ENCODE measurements at regions not wholly inside any gene's neighbourhood (a gene's known extent, or its start where the extent isn't known, plus 50 kb on each side); places are given as distances from the start of the nearest gene placed in this dataset.

DNA sequence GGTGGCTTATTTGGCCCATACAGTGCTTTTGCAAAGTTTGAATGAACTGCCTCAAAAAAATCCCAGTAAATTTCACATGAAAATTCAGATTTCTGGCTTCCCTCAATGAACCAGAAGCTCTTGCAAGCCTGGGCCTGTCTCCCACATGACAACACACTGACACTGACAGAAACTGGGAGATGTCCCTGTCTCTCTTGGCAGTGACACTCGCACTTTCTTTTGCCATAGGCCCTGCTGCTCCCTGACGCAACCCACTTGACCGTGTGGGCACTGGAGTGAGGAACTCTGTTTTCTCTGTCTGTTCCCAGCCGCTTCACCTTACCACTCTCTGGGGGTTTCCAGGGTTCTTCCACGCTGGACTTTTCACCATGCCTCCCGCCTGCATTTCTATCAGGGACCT is 524.5 kb downstream of the SHQ1 start:
- DNase-seq = no peak
- no peak overlapping the region for H2AFZ ChIP-seq (ENCODE audit: low read length)
- H3K79me2 ChIP-seq (ENCODE audit: low read length) = no peaks in the 10 kb centered on the region
- no peaks in the 10 kb centered on the region for H3K9me3 ChIP-seq (replicated peaks; ENCODE audit: insufficient read depth, low read length)
- H4K20me1 ChIP-seq (ENCODE audit: insufficient read depth, low read length) = no peaks in the 10 kb centered on the region
- no peak overlapping the region for H3K4me2 ChIP-seq (ENCODE audit: low read depth, low read length)
- H3K4me1 ChIP-seq (ENCODE audit: low read length) = no peaks in the 10 kb centered on the region
- no peak overlapping the region for H3K27ac ChIP-seq (ENCODE audit: low read length)
- no peaks in the 10 kb centered on the region for H3K9me2 ChIP-seq (replicated peaks; ENCODE audit: insufficient read depth, low read length)
- TF ChIP-seq EZH2phosphoT487 (IDR thresholded peaks at IDR 0.05; ENCODE audit: low read length) (no peak), CTCF (IDR thresholded peaks at IDR 0.05; ENCODE audit: low read length) (no peak), EZH2 (optimal IDR thresholded peaks at IDR 0.05; ENCODE audit: low read depth, low read length) (no peak)
- H3K9ac ChIP-seq (ENCODE audit: low read length) = no peak overlapping the region
- H3K36me3 ChIP-seq (replicated peaks; ENCODE audit: insufficient read depth, low read length) = no peaks in the 10 kb centered on the region
- no peaks in the 10 kb centered on the region for H3F3A ChIP-seq (ENCODE audit: insufficient read depth, low read length)
- no peak overlapping the region for H3K4me3 ChIP-seq (ENCODE audit: low read length)
- no peaks in the 10 kb centered on the region for H3K27me3 ChIP-seq (replicated peaks; ENCODE audit: insufficient read depth, low read length)

DNA sequence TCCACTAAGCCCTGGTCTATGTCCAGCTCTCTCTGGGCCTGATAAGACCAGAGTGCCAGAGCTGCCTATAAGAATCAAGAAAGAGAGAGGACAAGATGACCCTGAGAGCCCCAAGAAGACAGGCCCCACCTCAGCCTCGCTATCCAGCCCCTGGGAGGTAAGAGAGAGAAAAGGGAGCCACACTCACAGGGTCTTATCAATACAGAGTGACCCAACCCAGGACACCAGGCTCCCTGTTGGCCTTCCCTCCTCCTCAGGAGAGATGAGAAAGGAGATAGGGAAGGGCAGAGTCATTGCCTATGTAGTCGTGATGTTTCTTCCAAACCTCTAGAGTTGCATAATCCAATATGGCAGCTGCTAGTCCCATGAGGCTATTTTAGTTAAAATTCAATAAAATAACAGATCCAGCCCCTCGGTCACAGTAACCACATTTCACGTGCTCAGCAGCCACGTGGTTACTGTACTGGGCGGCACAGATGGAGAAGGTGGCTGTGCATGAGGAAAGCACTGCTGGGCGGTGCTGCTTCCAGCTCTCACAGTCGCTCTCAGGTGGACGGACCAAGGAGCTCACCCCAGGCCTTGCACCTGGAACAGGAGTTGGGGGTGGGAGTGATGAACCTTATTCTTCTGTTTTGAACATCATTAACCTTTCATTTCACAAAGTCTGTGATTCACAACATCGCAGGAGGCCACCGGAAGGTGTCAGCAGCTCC is 525.8 kb downstream of the SHQ1 start:
- H3K9me3 ChIP-seq (replicated peaks; ENCODE audit: insufficient read depth, low read length) = no peaks in the 10 kb centered on the region
- H3K4me2 ChIP-seq (ENCODE audit: low read depth, low read length) = no peak overlapping the region
- H3K9ac ChIP-seq (ENCODE audit: low read length) = no peak overlapping the region
- no peaks in the 10 kb centered on the region for H3F3A ChIP-seq (ENCODE audit: insufficient read depth, low read length)
- no peak overlapping the region for H3K27ac ChIP-seq (ENCODE audit: low read length)
- no peak overlapping the region for H2AFZ ChIP-seq (ENCODE audit: low read length)
- DNase-seq = no peak
- no peak overlapping the region for H3K4me3 ChIP-seq (ENCODE audit: low read length)
- H3K36me3 ChIP-seq (replicated peaks; ENCODE audit: insufficient read depth, low read length) = no peaks in the 10 kb centered on the region
- no peaks in the 10 kb centered on the region for H3K4me1 ChIP-seq (ENCODE audit: low read length)
- TF ChIP-seq CTCF (IDR thresholded peaks at IDR 0.05; ENCODE audit: low read length) = no peak
- TF ChIP-seq EZH2phosphoT487 (IDR thresholded peaks at IDR 0.05; ENCODE audit: low read length) = no peak
- no peak for TF ChIP-seq EZH2 (optimal IDR thresholded peaks at IDR 0.05; ENCODE audit: low read depth, low read length)
- H4K20me1 ChIP-seq (ENCODE audit: insufficient read depth, low read length) = no peaks in the 10 kb centered on the region
- no peaks in the 10 kb centered on the region for H3K27me3 ChIP-seq (replicated peaks; ENCODE audit: insufficient read depth, low read length)
- H3K9me2 ChIP-seq (replicated peaks; ENCODE audit: insufficient read depth, low read length) = no peaks in the 10 kb centered on the region
- no peaks in the 10 kb centered on the region for H3K79me2 ChIP-seq (ENCODE audit: low read length)

GRCh38 chr3:72320955-72321303 is 527.3 kb downstream of the SHQ1 start:
- H3K36me3 ChIP-seq (replicated peaks; ENCODE audit: insufficient read depth, low read length) = no peaks in the 10 kb centered on the region
- H3K27ac ChIP-seq (ENCODE audit: low read length) = no peak overlapping the region
- no peak overlapping the region for H3K9ac ChIP-seq (ENCODE audit: low read length)
- H3K27me3 ChIP-seq (replicated peaks; ENCODE audit: insufficient read depth, low read length) = no peaks in the 10 kb centered on the region
- no peak overlapping the region for H3K4me3 ChIP-seq (ENCODE audit: low read length)
- H3K9me3 ChIP-seq (replicated peaks; ENCODE audit: insufficient read depth, low read length) = no peaks in the 10 kb centered on the region
- TF ChIP-seq CTCF (IDR thresholded peaks at IDR 0.05; ENCODE audit: low read length) (no peak), EZH2 (optimal IDR thresholded peaks at IDR 0.05; ENCODE audit: low read depth, low read length) (no peak), EZH2phosphoT487 (IDR thresholded peaks at IDR 0.05; ENCODE audit: low read length) (no peak)
- H3F3A ChIP-seq (ENCODE audit: insufficient read depth, low read length) = no peaks in the 10 kb centered on the region
- H3K9me2 ChIP-seq (replicated peaks; ENCODE audit: insufficient read depth, low read length) = no peaks in the 10 kb centered on the region
- no peak overlapping the region for H3K4me2 ChIP-seq (ENCODE audit: low read depth, low read length)
- no peaks in the 10 kb centered on the region for H4K20me1 ChIP-seq (ENCODE audit: insufficient read depth, low read length)
- DNase-seq = no peak
- H2AFZ ChIP-seq (ENCODE audit: low read length) = no peak overlapping the region
- H3K79me2 ChIP-seq (ENCODE audit: low read length) = no peaks in the 10 kb centered on the region
- H3K4me1 ChIP-seq (ENCODE audit: low read length) = no peaks in the 10 kb centered on the region
